GM13976 (cell line): ENCODE measurements at regions not wholly inside any gene's neighbourhood (a gene's known extent, or its start where the extent isn't known, plus 50 kb on each side); places are given as distances from the start of the nearest gene placed in this dataset.

Experiments
- DNase-seq: peaks from one replicate; pipeline ENCODE4 v3.0.0; 2012; ENCODE audit warnings: low spot score
- CTCF ChIP-seq: IDR thresholded peaks from 2 replicates; pipeline ENCODE4 v1.5.1; 2012; ENCODE audit warnings: borderline replicate concordance, mild to moderate bottlenecking; ENCODE audit not compliant: insufficient read depth; ENCODE audit errors: extremely low read depth, missing control alignments, control extremely low read depth
- in situ Hi-C: fragments of 300-500 bp; cut with MboI; formaldehyde crosslinking; loops from one replicate; pipeline ENCODE4 v1.12.0; 2022; ENCODE audit warnings: low sequenced_read_pairs, mixed read lengths, inconsistent platforms; ENCODE audit not compliant: unreplicated experiment

GRCh38 chr13:44300895-44301638, 72.6 kb upstream of the SERP2 start:
- in situ Hi-C loops: no loop called here
- TF ChIP-seq CTCF: no peak
- DNase-seq: peak; percentile 20

GRCh38 chr13:44301639-44302015, 72.0 kb upstream of the SERP2 start:
- DNase-seq: no peak
- in situ Hi-C loops: no loop called here
- TF ChIP-seq CTCF: no peak

GRCh38 chr13:44302233-44302632, 71.4 kb upstream of the SERP2 start:
- no peak for TF ChIP-seq CTCF
- DNase-seq: no peak
- in situ Hi-C loops: no loop called here

- no peak for DNase-seq
- in situ Hi-C loops: no loop called here
- no peak for TF ChIP-seq CTCF
These were observed 70.6 kb upstream of the SERP2 start for GRCh38 chr13:44302940-44303575.

GRCh38 chr13:44303681-44304432, 69.8 kb upstream of the SERP2 start:
- no peak for TF ChIP-seq CTCF
- in situ Hi-C loops: no loop called here
- no peak for DNase-seq

GRCh38 chr13:44304433-44304725, 69.2 kb upstream of the SERP2 start:
- no peak for TF ChIP-seq CTCF
- in situ Hi-C loops: no loop called here
- no peak for DNase-seq
